H1 (cell line): ENCODE measurements at regions not wholly inside any gene's neighbourhood (a gene's known extent, or its start where the extent isn't known, plus 50 kb on each side); places are given as distances from the start of the nearest gene placed in this dataset.

Experiments
- CTCF ChIA-PET: fragments of 300-600 bp; sonication (Branson Sonifier 250); formaldehyde crosslinking; loops from one replicate; lab custom pipeline; 2021; ENCODE audit not compliant: partially characterized antibody; lab: Charles Lee
- POLR2A ChIA-PET: fragments of 300-600 bp; sonication (Branson Sonifier 250); formaldehyde crosslinking; loops from one replicate; lab custom pipeline; 2021; ENCODE audit warnings: inconsistent platforms; ENCODE audit not compliant: partially characterized antibody; lab: Charles Lee
- DNase-seq, 2 experiments: peaks; one replicate each; pipeline versions ENCODE4 v3.0.0 to v3.0.0-alpha.2; 2010 to 2022; ENCODE audit warnings: low spot score in 2 of 2, low read depth in 1 of 2, mixed read lengths in 1 of 2
- FAIRE-seq: peaks from 2 replicates; lab custom pipeline; 2011; peaks lifted over from hg19 to GRCh38; lab: Jason Lieb, UNC
- H2AFZ ChIP-seq: 2 replicates; pipeline ENCODE4 v1.8.1; 2012; ENCODE audit warnings: low read length, inconsistent platforms
- H2AK5ac ChIP-seq: 2 replicates; pipeline ENCODE4 v1.6.1; 2013; ENCODE audit warnings: low read depth, low read length
- H2BK120ac ChIP-seq: replicated peaks from 2 replicates; pipeline ENCODE3; 2013; ENCODE audit warnings: low read depth, low read length, inconsistent platforms
- H2BK12ac ChIP-seq: 2 replicates; pipeline ENCODE4 v1.6.1; 2013; ENCODE audit warnings: low read depth, low read length
- H2BK15ac ChIP-seq: 2 replicates; pipeline ENCODE4 v1.6.1; 2013; ENCODE audit warnings: low read length
- H2BK20ac ChIP-seq: 2 replicates; pipeline ENCODE4 v1.6.1; 2013; ENCODE audit warnings: low read length
- H2BK5ac ChIP-seq: 2 replicates; pipeline ENCODE4 v1.6.1; 2013; ENCODE audit warnings: low read depth, low read length
- H3K14ac ChIP-seq: 2 replicates; pipeline ENCODE4 v1.6.1; 2013; ENCODE audit warnings: inconsistent platforms; ENCODE audit not compliant: insufficient read length
- H3K18ac ChIP-seq: 2 replicates; pipeline ENCODE4 v1.6.1; 2013; ENCODE audit warnings: low read length; ENCODE audit errors: extremely low read depth
- H3K23ac ChIP-seq: 2 replicates; pipeline ENCODE4 v1.6.1; 2013; ENCODE audit warnings: inconsistent platforms; ENCODE audit not compliant: insufficient read length
- H3K23me2 ChIP-seq: 2 replicates; pipeline ENCODE4 v1.6.1; 2013; ENCODE audit warnings: low read depth, low read length
- H3K27ac ChIP-seq: 2 replicates; pipeline ENCODE4 v1.6.1; 2011; ENCODE audit warnings: low read depth, low read length, inconsistent platforms
- H3K27me3 ChIP-seq, 4 experiments: replicated peaks in 1 of 4; 1 replicate in 1 of 4; 2 replicates in 3 of 4; pipeline versions ENCODE4 v1.6.1 to v1.8.1; 2011 to 2013; ENCODE audit warnings: low read length in 3 of 4, mild to moderate bottlenecking in 3 of 4, inconsistent platforms in 2 of 4, mixed read lengths in 2 of 4, moderate library complexity in 1 of 4; ENCODE audit not compliant: control insufficient read depth in 3 of 4, insufficient read depth in 3 of 4; ENCODE audit errors: extremely low read depth in 1 of 4
- H3K36me3 ChIP-seq, 4 experiments: 2 replicates each; pipeline versions ENCODE4 v1.6.1 to v1.8.1; 2011 to 2013; ENCODE audit warnings: mild to moderate bottlenecking in 4 of 4, low read length in 3 of 4, moderate library complexity in 2 of 4, control low read depth in 1 of 4, inconsistent platforms in 1 of 4; ENCODE audit not compliant: insufficient read depth in 4 of 4, control insufficient read depth in 2 of 4
- H3K4ac ChIP-seq: replicated peaks from 2 replicates; pipeline ENCODE3; 2013; ENCODE audit warnings: low read length, low read depth, mixed read lengths, inconsistent platforms; ENCODE audit not compliant: insufficient read length
- H3K4me1 ChIP-seq, 4 experiments: replicated peaks in 1 of 4; 1 replicate in 1 of 4; 2 replicates in 3 of 4; pipeline versions ENCODE4 v1.6.1 to v1.8.1; 2011 to 2013; ENCODE audit warnings: low read length in 3 of 4, inconsistent platforms in 2 of 4, mixed read lengths in 1 of 4; ENCODE audit not compliant: insufficient read depth in 4 of 4, control insufficient read depth in 3 of 4
- H3K4me2 ChIP-seq, 2 experiments: 2 replicates each; pipeline versions ENCODE4 v1.6.1 to v1.8.1; 2011 to 2013; ENCODE audit warnings: low read depth in 2 of 2, low read length in 2 of 2, control low read depth in 1 of 2, inconsistent platforms in 1 of 2, mild to moderate bottlenecking in 1 of 2; ENCODE audit not compliant: insufficient read depth in 1 of 2
- H3K4me3 ChIP-seq, 4 experiments: fragments of 200-600, 300-600 bp in 1 of 4; sonication (generic), shearing (Covaris generic), sonication (Bioruptor Twin) in 1 of 4; 2 replicates each; pipeline versions ENCODE4 v1.5.1 to v1.8.1; 2011 to 2016; ENCODE audit warnings: low read length in 4 of 4, low read depth in 3 of 4, control low read depth in 2 of 4, inconsistent platforms in 2 of 4, mild to moderate bottlenecking in 2 of 4, mixed read lengths in 1 of 4, moderate library complexity in 1 of 4; ENCODE audit not compliant: insufficient read depth in 2 of 4; ENCODE audit errors: extremely low read depth in 1 of 4
- H3K56ac ChIP-seq: replicated peaks from 2 replicates; pipeline ENCODE3; 2013; ENCODE audit warnings: low read depth, mild to moderate bottlenecking, mixed read lengths, low read length, inconsistent platforms; ENCODE audit not compliant: insufficient read length
- H3K79me1 ChIP-seq: 2 replicates; pipeline ENCODE4 v1.6.1; 2013; ENCODE audit warnings: low read depth, low read length, control low read depth
- H3K79me2 ChIP-seq, 2 experiments: 2 replicates each; pipeline versions ENCODE4 v1.6.1 to v1.8.1; 2012 to 2013; ENCODE audit warnings: low read length in 2 of 2, mild to moderate bottlenecking in 2 of 2, inconsistent platforms in 1 of 2; ENCODE audit not compliant: insufficient read depth in 2 of 2, control insufficient read depth in 1 of 2
- H3K9ac ChIP-seq, 4 experiments: replicated peaks in 1 of 4; 1 replicate in 1 of 4; 2 replicates in 3 of 4; pipeline versions ENCODE4 v1.6.1 to v1.8.1; 2011 to 2013; ENCODE audit warnings: low read depth in 3 of 4, low read length in 3 of 4, control low read depth in 2 of 4, mild to moderate bottlenecking in 2 of 4, moderate library complexity in 2 of 4, inconsistent platforms in 1 of 4; ENCODE audit errors: extremely low read depth in 1 of 4
- H3K9me3 ChIP-seq, 2 experiments: 2 replicates each; pipeline versions ENCODE4 v1.6.1 to v1.8.1; 2012 to 2013; ENCODE audit warnings: mild to moderate bottlenecking in 2 of 2, moderate library complexity in 2 of 2, control low read depth in 1 of 2, inconsistent platforms in 1 of 2, low read depth in 1 of 2, low read length in 1 of 2, mixed read lengths in 1 of 2; ENCODE audit not compliant: insufficient read depth in 2 of 2
- H4K20me1 ChIP-seq, 2 experiments: replicated peaks in 1 of 2; 2 replicates each; pipeline versions ENCODE3 to v1.8.1; 2011 to 2013; ENCODE audit warnings: inconsistent platforms in 2 of 2, low read length in 2 of 2, mild to moderate bottlenecking in 1 of 2; ENCODE audit not compliant: insufficient read depth in 2 of 2, control insufficient read depth in 1 of 2
- H4K5ac ChIP-seq: 2 replicates; pipeline ENCODE4 v1.6.1; 2013; ENCODE audit warnings: low read length, low read depth, mixed read lengths, inconsistent platforms; ENCODE audit not compliant: insufficient read length
- H4K8ac ChIP-seq: 2 replicates; pipeline ENCODE4 v1.8.0; 2013; ENCODE audit warnings: mild to moderate bottlenecking, moderate library complexity, low read length, inconsistent platforms; ENCODE audit not compliant: insufficient read depth; ENCODE audit errors: extremely low read depth
- H4K91ac ChIP-seq: replicated peaks from 2 replicates; pipeline ENCODE3; 2013; ENCODE audit warnings: low read length, mixed read lengths, inconsistent platforms; ENCODE audit not compliant: insufficient read length
- ASH2L ChIP-seq: fragments of 200-600, 300-600 bp; sonication (generic); IDR thresholded peaks from one replicate; pipeline ENCODE4 v1.7.1; 2017; ENCODE audit warnings: low read length
- CHD2 ChIP-seq: IDR thresholded peaks from 2 replicates; pipeline ENCODE4 v1.6.1; 2012; ENCODE audit warnings: low read length, improper control_type of control experiment
- GABPA ChIP-seq: IDR thresholded peaks from 2 replicates; pipeline ENCODE4 v1.6.1; 2011; ENCODE audit warnings: mild to moderate bottlenecking, low read length, moderate library complexity, borderline replicate concordance; ENCODE audit not compliant: insufficient read depth
- HDAC2 ChIP-seq, 2 experiments: fragments of 300-600 bp in 1 of 2; sonication (generic) in 1 of 2; IDR thresholded peaks; 2 replicates each; pipeline ENCODE4 v1.6.1; 2011 to 2012; ENCODE audit warnings: low read depth in 2 of 2, low read length in 2 of 2, mild to moderate bottlenecking in 2 of 2, moderate library complexity in 2 of 2, borderline replicate concordance in 1 of 2, inconsistent platforms in 1 of 2
- KDM1A ChIP-seq: fragments of 200-600, 300-600 bp; sonication (generic); IDR thresholded peaks from 2 replicates; pipeline ENCODE4 v1.7.1; 2016; ENCODE audit warnings: mild to moderate bottlenecking, low read length, borderline replicate concordance
- RBBP5 ChIP-seq: IDR thresholded peaks from 2 replicates; pipeline ENCODE4 v1.7.1; 2012; ENCODE audit warnings: low read depth, mild to moderate bottlenecking, inconsistent platforms, low read length, moderate library complexity, borderline replicate concordance
- RFX5 ChIP-seq: IDR thresholded peaks from 2 replicates; pipeline ENCODE4 v1.6.1; 2011; ENCODE audit warnings: low read depth, low read length, improper control_type of control experiment, borderline replicate concordance
- SP2 ChIP-seq: IDR thresholded peaks from 2 replicates; pipeline ENCODE4 v1.6.1; 2012; ENCODE audit warnings: mild to moderate bottlenecking, low read length, inconsistent platforms
- SP4 ChIP-seq: IDR thresholded peaks from 2 replicates; pipeline ENCODE4 v1.6.1; 2012; ENCODE audit warnings: low read length, inconsistent platforms
- TEAD4 ChIP-seq: IDR thresholded peaks from 2 replicates; pipeline ENCODE4 v1.6.1; 2012; ENCODE audit warnings: low read depth, low read length, inconsistent platforms, mixed read lengths
- TF ChIP-seq, protein P1 (sequence below): IDR thresholded peaks from 2 replicates; pipeline ENCODE4 v1.6.1; 2011; ENCODE audit warnings: low read depth, mild to moderate bottlenecking, low read length; ENCODE audit not compliant: insufficient read depth

GRCh38 chr5:92514896-92515295 lies 1066.1 kb downstream of the NR2F1-AS1 start:
- Histone ChIP-seq H2BK15ac (no peak overlapping the region), H4K8ac (no peak overlapping the region), H3K18ac (no peak overlapping the region), H3K56ac (no peak overlapping the region), H2BK12ac (no peak overlapping the region), H2BK20ac (no peak overlapping the region)
- POLR2A ChIA-PET, result no interaction called here
- no peak for DNase-seq
- no peak for TF ChIP-seq ASH2L
- no peak for TF ChIP-seq KDM1A
- TF ChIP-seq HDAC2 (IDR thresholded peaks at IDR 0.05; ENCODE audit: borderline replicate concordance in 1 of 2, low read depth in 2 of 2, low read length in 2 of 2), result no peak
- TF ChIP-seq SP2, result no peak
- TF ChIP-seq, protein P1, sequence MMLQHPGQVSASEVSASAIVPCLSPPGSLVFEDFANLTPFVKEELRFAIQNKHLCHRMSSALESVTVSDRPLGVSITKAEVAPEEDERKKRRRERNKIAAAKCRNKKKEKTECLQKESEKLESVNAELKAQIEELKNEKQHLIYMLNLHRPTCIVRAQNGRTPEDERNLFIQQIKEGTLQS, result no peak
- no peak for TF ChIP-seq TEAD4
- no peak for TF ChIP-seq RBBP5
- no peak for TF ChIP-seq SP4
- TF ChIP-seq CHD2, result no peak
- TF ChIP-seq GABPA, result no peak
- TF ChIP-seq RFX5, result no peak
- TF ChIP-seq, all 59 proteins: peak for 0
- no peak overlapping the region for H3K14ac ChIP-seq
- H3K79me2 ChIP-seq, result no peaks in the 10 kb centered on the region
- no peak overlapping the region for H2BK120ac ChIP-seq
- H3K4me1 ChIP-seq, result no peaks in the 10 kb centered on the region
- H3K4ac ChIP-seq, result no peak overlapping the region
- H3K27me3 ChIP-seq, result no peaks in the 10 kb centered on the region
- no peak overlapping the region for H3K27ac ChIP-seq
- no peaks in the 10 kb centered on the region for H3K36me3 ChIP-seq
- no peak overlapping the region for H2AFZ ChIP-seq
- H3K9ac ChIP-seq, result no peak overlapping the region
- no peak overlapping the region for H3K4me2 ChIP-seq
- no peaks in the 10 kb centered on the region for H3K79me1 ChIP-seq
- no peaks in the 10 kb centered on the region for H3K23me2 ChIP-seq
- peaks cover 12 to 22% of the 10 kb centered on the region in 2 experiments for H3K9me3 ChIP-seq
- H4K5ac ChIP-seq, result no peak overlapping the region
- CTCF ChIA-PET, result interaction anchor here (1.0 to 2.5 kb wide), 4 partner anchors 9 to 44 kb away, joined by 3 to 7 read pairs (median 4); no protein-coding TSS in a partner anchor
- H4K91ac ChIP-seq, result no peak overlapping the region
- no peak overlapping the region for H3K4me3 ChIP-seq
- FAIRE-seq, result no peak
- no peak overlapping the region for H3K23ac ChIP-seq
- no peaks in the 10 kb centered on the region for H4K20me1 ChIP-seq
- H2BK5ac ChIP-seq, result no peak overlapping the region
- no peak overlapping the region for H2AK5ac ChIP-seq
